DND-41 (cell line): ENCODE measurements at regions not wholly inside any gene's neighbourhood (a gene's known extent, or its start where the extent isn't known, plus 50 kb on each side); places are given as distances from the start of the nearest gene placed in this dataset.
A peak's percentile ranks its signal among the peaks of the same experiment; 100 is the strongest.

Source experiments
- ATAC-seq: fragments of 200-7000 bp; cut with Tn5 transposase; 3 replicates; pipeline ENCODE4 v1.9.1; 2021; ENCODE audit warnings: low read depth; ENCODE audit not compliant: insufficient read depth
- DNase-seq: peaks from one replicate; pipeline ENCODE4 v3.0.0-alpha.2; 2020
- H2AFZ ChIP-seq: 2 replicates; pipeline ENCODE4 v1.6.0; 2012; ENCODE audit warnings: low read depth, low read length
- H3K27ac ChIP-seq: 2 replicates; pipeline ENCODE4 v1.5.1; 2012; ENCODE audit warnings: low read length, inconsistent platforms
- H3K27me3 ChIP-seq: fragments of 200-600 bp; sonication (generic); 2 replicates; pipeline ENCODE4 v1.6.0; 2012; ENCODE audit warnings: low read length, mild to moderate bottlenecking, inconsistent platforms; ENCODE audit not compliant: insufficient read depth, poor library complexity
- H3K36me3 ChIP-seq: 2 replicates; pipeline ENCODE4 v1.5.1; 2012; ENCODE audit warnings: low read length, inconsistent platforms; ENCODE audit not compliant: insufficient read depth
- H3K4me1 ChIP-seq: 2 replicates; pipeline ENCODE4 v1.5.1; 2012; ENCODE audit warnings: mild to moderate bottlenecking, low read length; ENCODE audit not compliant: insufficient read depth
- H3K4me2 ChIP-seq: 2 replicates; pipeline ENCODE4 v1.6.0; 2012; ENCODE audit warnings: mild to moderate bottlenecking, moderate library complexity, low read length, inconsistent platforms; ENCODE audit not compliant: insufficient read depth
- H3K4me3 ChIP-seq, 2 experiments: fragments of 200-600 bp in 1 of 2; shearing (Covaris generic) in 1 of 2; 2 replicates each; pipeline ENCODE4 v1.5.1; 2012 to 2016; ENCODE audit warnings: inconsistent platforms in 2 of 2, low read length in 2 of 2, mild to moderate bottlenecking in 2 of 2, low read depth in 1 of 2, moderate library complexity in 1 of 2
- H3K79me2 ChIP-seq: 2 replicates; pipeline ENCODE4 v1.6.0; 2012; ENCODE audit warnings: low read length, inconsistent platforms; ENCODE audit not compliant: insufficient read depth
- H3K9ac ChIP-seq: 2 replicates; pipeline ENCODE4 v1.6.0; 2012; ENCODE audit warnings: low read depth, mild to moderate bottlenecking, inconsistent platforms, low read length, moderate library complexity
- H3K9me3 ChIP-seq: 2 replicates; pipeline ENCODE4 v1.5.1; 2012; ENCODE audit warnings: low read length, moderate library complexity, mild to moderate bottlenecking, inconsistent platforms; ENCODE audit not compliant: insufficient read depth, severe bottlenecking
- H4K20me1 ChIP-seq: 2 replicates; pipeline ENCODE4 v1.6.0; 2012; ENCODE audit warnings: low read length; ENCODE audit not compliant: insufficient read depth
- CTCF ChIP-seq: IDR thresholded peaks from 2 replicates; pipeline ENCODE4 v1.5.1; 2012; ENCODE audit warnings: borderline replicate concordance, low read length, moderate library complexity, mild to moderate bottlenecking; ENCODE audit not compliant: poor library complexity, severe bottlenecking; ENCODE audit errors: extremely low read depth
- EZH2 ChIP-seq: IDR thresholded peaks from 3 replicates; pipeline ENCODE4 v1.6.1; 2012; ENCODE audit warnings: borderline replicate concordance, low read depth, mild to moderate bottlenecking, moderate library complexity, low read length, inconsistent platforms; ENCODE audit not compliant: severe bottlenecking

GRCh38 chr13:73225990-73226389 is 167.2 kb downstream of the KLF5 start:
- Histone ChIP-seq H3K9ac (no peak overlapping the region), H3K27ac (no peak overlapping the region), H3K4me3 (no peak overlapping the region), H3K4me2 (no peak overlapping the region), H3K4me1 (peaks cover 42% of the 10 kb centered on the region), H3K36me3 (no peaks in the 10 kb centered on the region), H2AFZ (no peak overlapping the region), H3K27me3 (no peaks in the 10 kb centered on the region), H4K20me1 (no peaks in the 10 kb centered on the region), H3K79me2 (no peaks in the 10 kb centered on the region), H3K9me3 (no peaks in the 10 kb centered on the region)
- DNase-seq (no peak), ATAC-seq (no peak)
- TF ChIP-seq EZH2 (no peak), CTCF (no peak)

- ATAC-seq (peak; percentile 74), DNase-seq (peak; percentile 22)
- TF ChIP-seq CTCF (no peak), EZH2 (no peak)
- Histone ChIP-seq H3K36me3 (no peaks in the 10 kb centered on the region), H3K9me3 (no peaks in the 10 kb centered on the region), H3K4me3 (no peak overlapping the region), H4K20me1 (no peaks in the 10 kb centered on the region), H2AFZ (no peak overlapping the region), H3K27me3 (no peaks in the 10 kb centered on the region), H3K79me2 (no peaks in the 10 kb centered on the region), H3K4me2 (no peak overlapping the region), H3K9ac (no peak overlapping the region), H3K27ac (no peak overlapping the region), H3K4me1 (peaks cover 29% of the 10 kb centered on the region)
Measured at GRCh38 chr13:73224703-73225102, 165.9 kb downstream of the KLF5 start.

- no peak overlapping the region for H3K4me2 ChIP-seq
- no peak for DNase-seq
- H3K9ac ChIP-seq: no peak overlapping the region
- no peak overlapping the region for H3K27ac ChIP-seq
- H2AFZ ChIP-seq: no peak overlapping the region
- H3K4me1 ChIP-seq: peaks cover 16% of the 10 kb centered on the region
- no peaks in the 10 kb centered on the region for H4K20me1 ChIP-seq
- no peaks in the 10 kb centered on the region for H3K79me2 ChIP-seq
- TF ChIP-seq EZH2 (no peak), CTCF (no peak)
- no peaks in the 10 kb centered on the region for H3K36me3 ChIP-seq
- H3K27me3 ChIP-seq: no peaks in the 10 kb centered on the region
- ATAC-seq: no peak
- H3K4me3 ChIP-seq: no peak overlapping the region
- H3K9me3 ChIP-seq: no peaks in the 10 kb centered on the region
Measured at GRCh38 chr13:73223372-73223781, 164.6 kb downstream of the KLF5 start.

DNA sequence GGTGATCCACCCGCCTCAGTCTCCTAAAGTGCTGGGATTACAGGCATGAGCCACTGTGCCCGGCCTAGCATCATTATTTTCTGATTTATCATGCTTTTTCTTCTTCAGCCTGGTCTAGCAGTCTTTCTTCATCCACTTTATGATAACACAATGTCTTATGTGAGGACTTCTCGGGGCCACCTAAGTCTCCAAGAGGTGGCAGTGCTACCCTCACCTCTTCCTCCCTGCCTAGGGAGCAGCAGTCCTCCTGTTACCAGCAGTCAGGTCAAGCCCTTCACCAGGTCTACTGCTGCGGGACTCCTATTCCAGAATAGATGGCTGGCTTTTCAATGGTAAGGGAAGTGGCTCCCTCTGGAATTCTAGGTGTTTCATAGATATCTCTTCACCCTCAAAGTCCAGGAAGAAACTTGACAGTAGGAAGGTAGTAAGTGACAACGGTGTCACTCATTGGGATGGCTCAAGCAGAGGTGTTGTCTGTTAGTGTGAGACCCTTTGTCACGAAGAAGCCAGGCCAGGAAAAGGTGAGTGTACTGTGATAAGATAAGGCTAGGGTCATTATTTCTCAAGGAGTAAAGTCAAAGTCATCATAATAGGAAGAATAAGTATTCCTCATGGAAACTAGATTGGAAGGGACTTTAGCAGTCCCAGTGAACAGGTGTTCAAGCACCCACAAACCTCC is 164.0 kb downstream of the KLF5 start:
- DNase-seq: no peak

More for the DNA sequence above, 164.0 kb downstream of the KLF5 start:
- H3K9me3 ChIP-seq: no peaks in the 10 kb centered on the region
- H3K27ac ChIP-seq: no peak overlapping the region
- H3K4me1 ChIP-seq: peaks cover 10% of the 10 kb centered on the region
- no peak for ATAC-seq
- no peaks in the 10 kb centered on the region for H3K27me3 ChIP-seq
- TF ChIP-seq CTCF: no peak
- no peak for TF ChIP-seq EZH2
- no peak overlapping the region for H3K4me2 ChIP-seq
- no peak overlapping the region for H2AFZ ChIP-seq
- H3K4me3 ChIP-seq: no peak overlapping the region
- H3K79me2 ChIP-seq: no peaks in the 10 kb centered on the region
- no peaks in the 10 kb centered on the region for H3K36me3 ChIP-seq
- no peaks in the 10 kb centered on the region for H4K20me1 ChIP-seq
- H3K9ac ChIP-seq: no peak overlapping the region
